GM23248 (cell line): ENCODE measurements at regions not wholly inside any gene's neighbourhood (a gene's known extent, or its start where the extent isn't known, plus 50 kb on each side); places are given as distances from the start of the nearest gene placed in this dataset.

Experiments used
- DNase-seq: peaks from one replicate; pipeline ENCODE4 v3.0.0-alpha.2; 2015
- H2AFZ ChIP-seq: fragments of 200-600 bp; sonication (generic); 2 replicates; pipeline ENCODE4 v1.6.1; 2016; ENCODE audit warnings: antibody characterized with exemption
- H3F3A ChIP-seq: fragments of 200-600 bp; sonication (generic); 2 replicates; pipeline ENCODE4 v1.6.1; 2016; ENCODE audit warnings: mild to moderate bottlenecking, antibody characterized with exemption, mixed run types; ENCODE audit not compliant: insufficient read depth
- H3K27ac ChIP-seq: fragments of 200-600 bp; sonication (generic); 2 replicates; pipeline ENCODE4 v1.5.1; 2016; ENCODE audit warnings: mild to moderate bottlenecking
- H3K27me3 ChIP-seq: fragments of 200-600 bp; sonication (generic); replicated peaks from 2 replicates; pipeline ENCODE4 v1.6.1; 2016; ENCODE audit warnings: mild to moderate bottlenecking; ENCODE audit not compliant: insufficient read depth
- H3K36me3 ChIP-seq: fragments of 200-600 bp; sonication (generic); 2 replicates; pipeline ENCODE4 v1.6.1; 2016; ENCODE audit warnings: low read depth, mild to moderate bottlenecking
- H3K4me1 ChIP-seq: fragments of 200-600 bp; sonication (generic); 2 replicates; pipeline ENCODE4 v1.6.1; 2016; ENCODE audit warnings: mild to moderate bottlenecking; ENCODE audit not compliant: insufficient read depth
- H3K4me2 ChIP-seq: fragments of 200-600 bp; sonication (generic); one replicate; pipeline ENCODE4 v1.6.1; 2016; ENCODE audit warnings: mild to moderate bottlenecking; ENCODE audit not compliant: unreplicated experiment
- H3K4me3 ChIP-seq: fragments of 200-600 bp; sonication (generic); 2 replicates; pipeline ENCODE4 v1.5.1; 2016; ENCODE audit warnings: mild to moderate bottlenecking
- H3K79me2 ChIP-seq: fragments of 200-600 bp; sonication (generic); 2 replicates; pipeline ENCODE4 v1.6.1; 2016; ENCODE audit warnings: mild to moderate bottlenecking; ENCODE audit not compliant: insufficient read depth
- H3K9ac ChIP-seq: fragments of 200-600 bp; sonication (generic); 2 replicates; pipeline ENCODE4 v1.6.1; 2016; ENCODE audit warnings: mild to moderate bottlenecking
- H3K9me2 ChIP-seq: fragments of 200-600 bp; sonication (generic); 2 replicates; pipeline ENCODE4 v1.6.1; 2016; ENCODE audit warnings: mixed run types, mild to moderate bottlenecking, moderate library complexity; ENCODE audit not compliant: insufficient read depth
- H3K9me3 ChIP-seq: fragments of 200-600 bp; sonication (generic); one replicate; pipeline ENCODE4 v1.6.1; 2017; ENCODE audit warnings: low read depth
- H4K20me1 ChIP-seq: fragments of 200-600 bp; sonication (generic); 2 replicates; pipeline ENCODE4 v1.6.0; 2016; ENCODE audit not compliant: insufficient read depth
- EZH2 ChIP-seq: fragments of 200-600 bp; sonication (generic); IDR thresholded peaks from 2 replicates; pipeline ENCODE4 v1.6.1; 2018; ENCODE audit warnings: antibody characterized with exemption, mild to moderate bottlenecking; ENCODE audit not compliant: insufficient read depth, poor library complexity, severe bottlenecking
- EZH2phosphoT487 ChIP-seq: fragments of 200-600 bp; sonication (generic); IDR thresholded peaks from 2 replicates; pipeline ENCODE4 v1.6.1; 2018; ENCODE audit warnings: antibody characterized with exemption, moderate library complexity, mild to moderate bottlenecking, low read depth; ENCODE audit not compliant: insufficient read depth
- WGBS, 2 experiments: methylation state at CpG; one replicate each; pipeline ENCODE4 v1.1.6; 2015 to 2017; ENCODE audit warnings: low lambda C conversion rate in 2 of 2, low coverage in 1 of 2; ENCODE audit errors: missing lambda C conversion rate in 2 of 2; 5-methylcytosine and 5-hydroxymethylcytosine counted together
- in situ Hi-C: fragments of 300-500 bp; cut with MboI; formaldehyde crosslinking; loops from 2 replicates; pipeline ENCODE4 v1.15.0; 2020

GRCh38 chr14:23814527-23815256 is 138.9 kb upstream of the DHRS4 start:
- Histone ChIP-seq H3K79me2 (no peaks in the 10 kb centered on the region), H3K9ac (no peak overlapping the region), H3K9me2 (no peaks in the 10 kb centered on the region), H2AFZ (no peak overlapping the region), H4K20me1 (no peaks in the 10 kb centered on the region), H3K4me2 (no peak overlapping the region), H3K27ac (no peak overlapping the region), H3K36me3 (no peaks in the 10 kb centered on the region), H3K4me3 (no peak overlapping the region), H3K27me3 (peaks cover 12% of the 10 kb centered on the region), H3K4me1 (no peaks in the 10 kb centered on the region), H3F3A (no peaks in the 10 kb centered on the region), H3K9me3 (no peaks in the 10 kb centered on the region)
- in situ Hi-C loops, result no loop called here
- DNase-seq, result no peak
- 34 to 36% methylated on average over 6 of the region's 6 CpGs for WGBS, 2 experiments
- no peak for TF ChIP-seq EZH2phosphoT487
- no peak for TF ChIP-seq EZH2

GRCh38 chr14:23816371-23816770 is 137.2 kb upstream of the DHRS4 start:
- Histone ChIP-seq H3K4me1 (no peaks in the 10 kb centered on the region), H3K9me3 (no peaks in the 10 kb centered on the region), H3K27ac (no peak overlapping the region), H4K20me1 (no peaks in the 10 kb centered on the region), H3K79me2 (no peaks in the 10 kb centered on the region), H3K4me2 (no peak overlapping the region), H3K27me3 (peaks cover 12% of the 10 kb centered on the region), H3K9me2 (no peaks in the 10 kb centered on the region), H3F3A (no peaks in the 10 kb centered on the region), H3K36me3 (no peaks in the 10 kb centered on the region), H2AFZ (no peak overlapping the region), H3K9ac (no peak overlapping the region), H3K4me3 (no peak overlapping the region)
- WGBS, 2 experiments, result 49 to 50% methylated on average over 5 of the region's 5 CpGs
- in situ Hi-C loops, result no loop called here
- no peak for DNase-seq
- TF ChIP-seq EZH2, result no peak
- TF ChIP-seq EZH2phosphoT487, result no peak

- H3F3A ChIP-seq, result no peaks in the 10 kb centered on the region
- in situ Hi-C loops, result no loop called here
- no peak overlapping the region for H3K4me2 ChIP-seq
- peaks cover 13% of the 10 kb centered on the region for H3K27me3 ChIP-seq
- TF ChIP-seq EZH2phosphoT487 (no peak), EZH2 (no peak)
- no peak for DNase-seq
- no peaks in the 10 kb centered on the region for H3K9me3 ChIP-seq
- no peak overlapping the region for H2AFZ ChIP-seq
- no peaks in the 10 kb centered on the region for H4K20me1 ChIP-seq
- H3K4me1 ChIP-seq, result no peaks in the 10 kb centered on the region
- no peak overlapping the region for H3K9ac ChIP-seq
- H3K79me2 ChIP-seq, result no peaks in the 10 kb centered on the region
- 30 to 31% methylated on average over 4 of the region's 4 CpGs for WGBS, 2 experiments
- H3K4me3 ChIP-seq, result no peak overlapping the region
- no peak overlapping the region for H3K27ac ChIP-seq
- H3K36me3 ChIP-seq, result no peaks in the 10 kb centered on the region
- H3K9me2 ChIP-seq, result no peaks in the 10 kb centered on the region
Measured at GRCh38 chr14:23817164-23817767, 136.3 kb upstream of the DHRS4 start.

- Histone ChIP-seq H4K20me1 (no peaks in the 10 kb centered on the region), H3K4me2 (no peak overlapping the region), H3F3A (peaks cover 11% of the 10 kb centered on the region), H3K9ac (no peak overlapping the region), H2AFZ (no peak overlapping the region), H3K4me1 (peaks cover 14% of the 10 kb centered on the region), H3K79me2 (no peaks in the 10 kb centered on the region), H3K36me3 (no peaks in the 10 kb centered on the region), H3K4me3 (no peak overlapping the region), H3K9me3 (no peaks in the 10 kb centered on the region), H3K9me2 (no peaks in the 10 kb centered on the region), H3K27me3 (peaks cover 61% of the 10 kb centered on the region), H3K27ac (no peak overlapping the region)
- no peak for DNase-seq
- TF ChIP-seq EZH2, result no peak
- TF ChIP-seq EZH2phosphoT487, result no peak
- 74 to 76% methylated on average over 13 of the region's 13 CpGs for WGBS, 2 experiments
- in situ Hi-C loops, result no loop called here
Measured at GRCh38 chr14:23827100-23827892, 126.3 kb upstream of the DHRS4 start.
